HG02763 (cell line): ENCODE measurements at regions not wholly inside any gene's neighbourhood (a gene's known extent, or its start where the extent isn't known, plus 50 kb on each side); places are given as distances from the start of the nearest gene placed in this dataset.
"Not testable (repeated sequence)": the region's sequence is repeated elsewhere in the genome, so short reads cannot be mapped to it uniquely, and the experiment has no call there.

ENCODE experiments used
- ATAC-seq: cut with Tn5 transposase; IDR thresholded peaks from one replicate; pipeline ENCODE4 v1.9.1; 2021; ENCODE audit warnings: mild to moderate bottlenecking, moderate library complexity; ENCODE audit not compliant: unreplicated experiment

DNA sequence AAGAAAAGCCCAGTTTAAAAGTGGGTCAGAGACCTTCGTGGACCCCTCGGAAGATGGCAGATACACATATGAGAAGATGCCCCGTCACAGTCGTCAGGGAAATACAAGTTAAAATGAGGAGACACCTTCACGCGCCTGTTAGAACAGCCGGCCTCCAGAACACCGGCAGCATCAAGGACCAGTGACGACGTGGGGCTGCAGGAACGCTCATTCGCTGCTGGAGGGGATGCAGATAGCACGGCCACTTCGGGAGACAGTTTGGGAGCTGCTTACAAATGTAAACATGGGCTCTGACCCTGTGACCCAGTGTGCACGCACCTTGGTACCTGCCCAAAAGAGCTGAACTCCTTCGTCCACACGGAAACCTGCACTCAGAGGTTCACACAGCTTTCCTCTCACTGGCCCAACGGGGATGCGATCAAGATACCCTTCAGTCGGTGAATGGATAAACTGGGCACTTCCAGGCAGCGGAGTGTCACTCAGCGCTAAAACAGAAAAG lies 83.7 kb upstream of the CTDP1 start:
- ATAC-seq = no peak

- no peak for ATAC-seq
These were observed 83.0 kb upstream of the CTDP1 start for GRCh38 chr18:79596446-79597175.

GRCh38 chr18:79597176-79597830 lies 82.3 kb upstream of the CTDP1 start:
- ATAC-seq = no peak

GRCh38 chr18:79597831-79598632 lies 81.6 kb upstream of the CTDP1 start:
- ATAC-seq = no peak

GRCh38 chr18:79598633-79599175 lies 80.9 kb upstream of the CTDP1 start:
- no peak for ATAC-seq

DNA sequence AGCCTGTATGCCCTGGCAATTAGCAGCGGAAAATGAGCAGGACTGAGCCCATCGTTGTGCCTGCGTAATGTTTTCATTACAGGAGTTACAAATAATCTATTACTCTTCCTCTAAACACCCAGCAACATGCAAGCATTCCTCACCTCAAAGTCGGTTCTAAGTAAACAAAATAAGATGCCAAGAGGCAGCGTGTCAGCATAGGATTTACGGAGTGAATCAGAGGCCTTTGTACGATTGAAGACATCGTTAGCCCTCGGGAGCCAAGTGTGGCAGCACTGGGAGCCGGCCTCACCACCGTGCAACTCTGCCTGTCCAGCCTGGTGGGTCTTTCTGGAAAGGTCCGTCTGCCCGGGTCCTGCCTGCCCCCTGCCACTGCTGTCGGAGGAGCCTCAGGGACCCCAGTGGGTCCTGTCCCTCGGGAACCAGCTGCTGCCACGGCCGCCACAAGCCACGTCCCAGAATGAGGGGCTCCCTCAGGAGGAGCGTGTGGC lies 80.1 kb upstream of the CTDP1 start:
- ATAC-seq = no peak

- no peak for ATAC-seq
These were observed 79.5 kb upstream of the CTDP1 start for GRCh38 chr18:79600141-79600540.

DNA sequence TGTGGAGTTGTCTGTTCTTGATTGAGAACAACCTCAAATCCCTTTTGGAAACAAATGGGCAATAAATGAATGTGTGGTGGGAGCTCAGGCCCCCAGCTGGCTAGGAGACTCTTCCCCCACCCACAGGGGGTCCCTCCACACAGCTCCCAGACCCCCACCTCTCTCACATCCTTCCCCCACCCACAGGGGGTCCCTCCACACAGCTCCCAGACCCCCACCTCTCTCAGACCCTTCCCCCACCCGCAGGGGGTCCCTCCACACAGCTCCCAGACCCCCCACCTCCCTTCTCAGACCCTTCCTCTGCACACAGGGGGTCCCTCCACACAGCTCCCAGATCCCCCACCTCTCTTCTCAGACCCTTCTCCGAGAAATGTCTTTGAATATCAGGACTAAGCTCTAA lies 79.0 kb upstream of the CTDP1 start:
- ATAC-seq = no peak

- no peak for ATAC-seq
These were observed 78.4 kb upstream of the CTDP1 start for GRCh38 chr18:79601234-79601633.

GRCh38 chr18:79603321-79604204 lies 76.0 kb upstream of the CTDP1 start:
- no peak for ATAC-seq

GRCh38 chr18:79604205-79604912 lies 75.2 kb upstream of the CTDP1 start:
- no peak for ATAC-seq

DNA sequence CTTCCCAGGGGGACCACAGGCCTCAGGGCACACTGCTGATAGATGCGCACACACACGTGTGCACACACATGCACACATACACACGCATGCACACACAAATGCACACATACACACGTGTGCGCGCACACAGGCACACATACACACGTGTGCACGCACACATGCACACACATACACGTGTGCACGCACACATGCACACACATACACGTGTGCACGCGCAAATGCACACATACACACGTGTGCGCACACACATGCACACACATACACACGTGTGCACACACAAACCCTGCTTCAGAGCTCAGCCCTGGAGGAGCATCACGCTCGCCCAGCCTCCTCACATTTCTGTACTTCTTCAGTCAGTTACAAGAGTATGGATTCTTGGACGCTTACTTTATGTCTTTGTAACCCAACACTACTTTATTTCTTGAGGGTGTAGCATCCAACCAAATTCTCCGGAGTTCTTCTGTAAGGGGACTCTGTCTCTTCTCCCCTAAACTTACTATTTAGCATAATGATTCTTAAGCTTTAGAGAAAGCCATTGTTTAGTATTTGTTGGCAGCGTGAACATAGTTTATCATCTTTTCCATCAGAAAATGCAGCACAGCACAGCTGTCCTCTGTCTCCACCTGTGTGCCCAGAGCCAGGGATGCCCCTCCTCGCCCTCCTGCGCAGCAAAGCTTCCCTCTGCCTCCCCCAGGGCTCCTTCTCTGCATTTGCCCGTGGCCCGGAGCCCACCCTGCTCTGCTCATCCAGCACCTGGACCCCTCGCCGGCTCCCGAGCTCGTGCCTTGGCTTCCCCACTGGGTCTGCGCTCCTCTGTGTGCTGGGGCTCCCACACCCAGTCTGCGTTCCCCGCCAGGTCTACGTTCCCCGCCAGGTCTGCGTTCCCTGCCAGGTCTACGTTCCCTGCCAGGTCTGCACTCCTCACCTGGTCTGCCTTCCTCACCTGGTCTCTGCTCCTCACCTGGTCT lies 74.4 kb upstream of the CTDP1 start:
- no peak for ATAC-seq

- ATAC-seq = not testable (repeated sequence)
These were observed 73.5 kb upstream of the CTDP1 start for GRCh38 chr18:79606071-79606470.

DNA sequence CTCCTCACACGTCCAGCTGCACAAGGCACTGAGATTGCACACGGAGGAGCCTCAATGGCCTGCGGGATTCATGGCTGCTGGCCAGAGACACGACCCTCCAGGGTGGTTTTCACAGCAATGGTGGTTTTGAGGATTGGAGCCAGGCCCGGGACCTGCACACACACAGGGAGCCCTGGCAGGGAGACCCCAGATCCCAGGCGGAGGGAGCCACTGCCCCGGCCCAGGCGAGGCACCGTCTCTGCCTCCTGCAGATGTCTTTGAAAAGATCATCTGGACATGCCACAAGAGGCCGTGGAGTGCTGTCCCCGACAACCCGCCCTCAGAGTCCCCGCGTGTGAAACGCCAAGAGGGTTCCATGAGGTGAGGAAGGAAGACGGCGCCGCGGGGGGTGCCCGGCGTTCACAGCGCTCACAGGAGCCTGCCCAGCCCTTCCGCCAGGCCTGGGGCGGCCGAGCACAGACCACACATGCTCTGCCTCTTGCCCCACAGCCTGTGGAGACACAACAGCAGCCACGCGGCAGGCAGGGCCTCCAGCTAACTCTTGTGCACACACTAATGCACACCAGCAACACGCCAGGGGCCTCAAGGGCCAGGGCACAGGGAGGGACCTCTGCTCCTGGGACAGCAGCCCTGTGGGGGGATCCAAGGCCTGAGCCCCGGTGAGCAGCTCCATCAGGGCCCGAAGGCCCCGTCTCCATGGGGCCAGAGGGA lies 72.8 kb upstream of the CTDP1 start:
- ATAC-seq = no peak

DNA sequence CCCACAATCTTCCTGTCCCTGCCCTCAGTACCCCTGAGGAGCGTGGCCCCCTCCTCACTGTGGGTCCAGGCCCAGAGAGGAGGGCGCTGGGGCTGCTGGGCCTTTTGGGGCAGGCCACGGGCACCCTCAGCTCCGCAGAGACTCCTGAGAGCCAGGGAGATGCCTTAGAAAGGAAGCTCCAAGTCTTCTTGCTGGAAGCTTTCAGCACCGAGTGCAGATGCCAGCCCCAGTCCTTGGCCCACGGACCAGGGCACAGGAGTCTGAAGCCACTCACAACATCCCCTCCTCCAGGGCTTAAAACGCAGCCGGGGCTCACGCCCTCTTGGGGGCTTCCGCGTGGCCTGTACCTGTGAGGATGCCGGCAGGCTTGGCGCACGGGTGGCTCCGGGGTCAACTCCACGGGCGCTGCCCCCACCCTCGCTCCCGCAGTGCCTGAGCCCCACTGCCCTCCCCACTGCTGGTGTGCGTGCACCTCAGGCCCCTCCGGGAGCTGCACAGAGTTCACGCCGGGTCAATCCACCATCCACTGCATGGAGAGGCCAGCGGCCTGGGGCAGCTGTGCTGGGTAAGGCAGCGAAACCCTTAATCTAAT lies 72.1 kb upstream of the CTDP1 start:
- ATAC-seq = no peak

- ATAC-seq = no peak
These were observed 71.5 kb upstream of the CTDP1 start for GRCh38 chr18:79608069-79608468.

GRCh38 chr18:79608535-79608934 lies 71.1 kb upstream of the CTDP1 start:
- ATAC-seq = no peak
